ENCODE measurements at regions not wholly inside any gene's neighbourhood (a gene's known extent, or its start where the extent isn't known, plus 50 kb on each side); places are given as distances from the start of the nearest gene placed in this dataset.

DNA sequence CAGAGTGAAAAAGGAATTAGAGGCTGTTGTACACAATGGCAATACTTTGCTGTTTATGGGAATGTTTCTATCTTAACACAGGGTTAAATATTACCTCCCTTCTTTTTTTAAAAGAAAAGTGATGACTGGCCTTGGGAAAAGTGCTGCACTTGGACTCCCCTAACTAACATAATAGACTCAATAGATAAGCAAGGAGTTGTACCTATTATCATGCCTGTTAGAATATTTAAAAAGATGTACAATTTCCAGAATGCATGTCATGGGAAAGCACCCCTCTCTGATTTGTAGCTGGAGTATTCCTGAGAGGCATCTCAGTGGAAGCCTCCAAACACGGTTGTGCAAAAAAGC, 79.3 kb upstream of the GPC6 start:
- H3K27ac ChIP-seq = no peak overlapping the region
- TF ChIP-seq, protein P1, sequence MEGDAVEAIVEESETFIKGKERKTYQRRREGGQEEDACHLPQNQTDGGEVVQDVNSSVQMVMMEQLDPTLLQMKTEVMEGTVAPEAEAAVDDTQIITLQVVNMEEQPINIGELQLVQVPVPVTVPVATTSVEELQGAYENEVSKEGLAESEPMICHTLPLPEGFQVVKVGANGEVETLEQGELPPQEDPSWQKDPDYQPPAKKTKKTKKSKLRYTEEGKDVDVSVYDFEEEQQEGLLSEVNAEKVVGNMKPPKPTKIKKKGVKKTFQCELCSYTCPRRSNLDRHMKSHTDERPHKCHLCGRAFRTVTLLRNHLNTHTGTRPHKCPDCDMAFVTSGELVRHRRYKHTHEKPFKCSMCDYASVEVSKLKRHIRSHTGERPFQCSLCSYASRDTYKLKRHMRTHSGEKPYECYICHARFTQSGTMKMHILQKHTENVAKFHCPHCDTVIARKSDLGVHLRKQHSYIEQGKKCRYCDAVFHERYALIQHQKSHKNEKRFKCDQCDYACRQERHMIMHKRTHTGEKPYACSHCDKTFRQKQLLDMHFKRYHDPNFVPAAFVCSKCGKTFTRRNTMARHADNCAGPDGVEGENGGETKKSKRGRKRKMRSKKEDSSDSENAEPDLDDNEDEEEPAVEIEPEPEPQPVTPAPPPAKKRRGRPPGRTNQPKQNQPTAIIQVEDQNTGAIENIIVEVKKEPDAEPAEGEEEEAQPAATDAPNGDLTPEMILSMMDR (conservative IDR thresholded peaks at IDR 0.05) = no peak

DNA sequence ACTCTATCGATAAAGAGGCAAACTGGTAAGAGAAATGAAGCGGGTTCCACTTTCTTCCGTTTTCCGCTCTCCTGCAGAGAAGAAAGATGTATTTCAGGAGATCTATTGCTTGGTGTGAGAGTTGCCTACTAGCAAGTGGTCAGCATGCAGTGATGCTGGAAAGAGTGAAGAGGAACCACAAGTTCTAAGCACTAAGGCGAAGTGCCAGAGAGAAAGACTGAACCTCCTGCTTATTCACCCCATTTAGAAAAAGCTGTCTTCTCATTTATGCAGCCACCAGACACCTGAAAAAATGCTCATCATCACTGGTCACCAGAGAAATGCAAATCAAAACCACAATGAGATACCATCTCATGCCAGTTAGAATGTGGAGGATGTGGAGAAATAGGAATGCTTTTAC, 78.7 kb upstream of the GPC6 start:
- H3K27ac ChIP-seq = no peak overlapping the region
- no peak for TF ChIP-seq ZFX (IDR thresholded peaks at IDR 0.05)
- TF ChIP-seq, protein P1 (conservative IDR thresholded peaks at IDR 0.05) = no peak

- TF ChIP-seq, protein P1 (conservative IDR thresholded peaks at IDR 0.05) = no peak
- TF ChIP-seq ZFX (IDR thresholded peaks at IDR 0.05) = no peak
- no peak overlapping the region for H3K27ac ChIP-seq
Measured at GRCh38 chr13:93151277-93151676, 75.3 kb upstream of the GPC6 start.

- no peak overlapping the region for H3K27ac ChIP-seq
- TF ChIP-seq ZFX (IDR thresholded peaks at IDR 0.05) = no peak
- TF ChIP-seq, protein P1 (conservative IDR thresholded peaks at IDR 0.05) = no peak
Measured at GRCh38 chr13:93158565-93158964, 68.0 kb upstream of the GPC6 start.

DNA sequence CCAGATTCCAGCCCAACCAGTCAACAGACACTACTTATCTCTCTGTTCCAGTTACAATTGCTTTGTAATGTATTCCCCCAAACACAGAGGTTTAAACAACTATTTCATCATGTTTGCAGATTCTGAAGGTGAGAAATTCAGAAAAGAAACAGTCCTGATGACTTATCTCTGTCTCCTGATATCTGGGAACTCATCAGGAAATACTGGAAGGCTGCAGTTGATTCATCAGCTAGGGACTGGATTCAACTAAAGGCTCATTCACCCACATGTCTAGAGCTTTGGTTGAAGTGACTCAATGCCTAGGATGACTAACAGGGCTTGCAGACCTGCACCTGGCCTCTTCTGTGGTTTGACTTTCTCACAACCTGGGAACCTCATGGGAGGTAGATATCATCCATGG, 56.6 kb upstream of the GPC6 start:
- TF ChIP-seq ZFX (IDR thresholded peaks at IDR 0.05) = no peak

DNA sequence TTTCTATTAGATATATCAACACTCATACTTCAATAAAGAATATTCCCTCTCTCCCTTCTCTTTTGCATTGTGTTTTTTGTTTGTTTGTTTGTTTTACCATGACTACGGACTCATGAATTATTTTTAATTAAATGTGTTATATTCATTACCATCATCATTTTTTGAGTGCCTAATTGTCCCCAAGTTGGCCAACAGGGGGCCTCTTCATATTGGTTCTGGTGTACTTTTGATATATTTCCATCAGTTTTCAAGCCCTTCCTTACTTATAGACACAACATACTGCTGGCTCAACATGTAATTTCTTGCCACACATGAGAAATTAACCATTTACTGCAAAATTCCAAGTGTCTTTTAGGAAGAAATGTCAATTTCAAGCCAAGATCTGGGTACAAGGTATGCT, 54.5 kb upstream of the GPC6 start:
- no peak overlapping the region for H3K27ac ChIP-seq
- TF ChIP-seq, protein P1 (conservative IDR thresholded peaks at IDR 0.05) = peak; percentile 51
- no peak for TF ChIP-seq ZFX (IDR thresholded peaks at IDR 0.05)

More for the DNA sequence above, 56.6 kb upstream of the GPC6 start:
- H3K27ac ChIP-seq = no peak overlapping the region

GRCh38 chr13:93173654-93174053, 53.0 kb upstream of the GPC6 start:
- TF ChIP-seq ZFX (IDR thresholded peaks at IDR 0.05) = no peak
- TF ChIP-seq, protein P1 (conservative IDR thresholded peaks at IDR 0.05) = no peak

GRCh38 chr13:93174260-93174659, 52.3 kb upstream of the GPC6 start:
- no peak overlapping the region for H3K27ac ChIP-seq
- TF ChIP-seq ZFX (IDR thresholded peaks at IDR 0.05) = no peak
- TF ChIP-seq, protein P1 (conservative IDR thresholded peaks at IDR 0.05) = no peak

More at GRCh38 chr13:93173654-93174053, 53.0 kb upstream of the GPC6 start:
- no peak overlapping the region for H3K27ac ChIP-seq

All from C4-2B (cell line).